ENCODE measurements at regions not wholly inside any gene's neighbourhood (a gene's known extent, or its start where the extent isn't known, plus 50 kb on each side); places are given as distances from the start of the nearest gene placed in this dataset.
A peak's percentile ranks its signal among the peaks of the same experiment; 100 is the strongest.

DNA sequence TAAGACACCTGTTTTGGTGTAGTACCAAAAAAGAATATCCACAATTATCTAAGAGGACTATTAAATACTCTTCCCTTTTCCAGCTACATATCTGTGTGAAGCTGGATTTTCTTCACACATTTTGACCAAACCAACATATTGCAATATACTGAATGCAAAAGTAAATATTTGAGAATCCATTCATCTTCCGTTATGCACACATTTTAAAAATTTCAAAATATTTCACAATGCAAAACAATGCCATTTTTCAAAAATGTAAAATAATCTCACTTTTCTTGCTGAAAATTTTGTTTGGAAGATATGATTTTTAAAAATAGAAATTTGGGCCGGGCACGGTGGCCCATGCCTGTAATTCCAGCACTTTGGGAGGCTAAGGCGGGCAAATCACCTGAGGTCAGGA is 133.9 kb upstream of the FUT8 start:
- no peak for DNase-seq (ENCODE audit: low read depth in 2 of 3, low spot score in 1 of 3)

DNA sequence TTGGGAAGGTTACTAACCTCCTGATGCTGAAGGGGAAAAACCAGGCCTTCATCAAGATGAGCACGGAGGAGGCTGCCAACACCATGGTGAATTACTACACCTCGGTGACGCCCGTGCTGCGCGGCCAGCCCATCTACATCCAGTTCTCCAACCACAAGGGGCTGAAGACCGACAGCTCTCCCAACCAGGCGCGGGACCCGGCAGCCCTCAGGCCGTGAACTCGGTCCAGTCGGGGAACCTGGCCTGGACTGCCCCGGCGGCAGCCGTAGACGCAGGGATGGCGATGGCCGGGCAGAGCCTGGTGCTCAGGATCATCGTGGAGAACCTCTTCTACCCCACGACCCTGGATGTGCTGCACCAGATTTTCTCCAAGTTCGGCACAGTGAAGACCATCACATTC is 133.0 kb upstream of the FUT8 start:
- DNase-seq (ENCODE audit: low read depth in 2 of 3, low spot score in 1 of 3) = no peak

DNA sequence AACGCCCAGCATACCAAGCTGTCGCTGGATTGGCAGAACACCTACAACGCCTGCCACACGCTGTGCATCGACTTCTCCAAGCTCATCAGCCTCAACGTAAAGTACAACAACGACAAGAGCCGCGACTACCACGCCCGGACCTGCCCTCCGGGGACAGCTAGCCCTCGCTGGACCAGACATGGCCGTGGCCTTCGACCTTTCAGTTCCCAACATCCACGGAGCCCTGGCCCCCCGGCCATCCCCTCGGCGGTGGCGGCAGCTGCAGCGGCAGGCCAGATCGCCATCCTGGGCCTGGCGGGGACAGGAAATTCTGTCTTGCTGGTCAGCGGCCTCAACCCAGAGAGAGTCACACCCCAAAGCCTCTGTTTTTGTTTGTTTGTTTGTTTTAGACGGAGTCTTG is 132.6 kb upstream of the FUT8 start:
- DNase-seq (ENCODE audit: low read depth in 2 of 3, low spot score in 1 of 3) = no peak

DNA sequence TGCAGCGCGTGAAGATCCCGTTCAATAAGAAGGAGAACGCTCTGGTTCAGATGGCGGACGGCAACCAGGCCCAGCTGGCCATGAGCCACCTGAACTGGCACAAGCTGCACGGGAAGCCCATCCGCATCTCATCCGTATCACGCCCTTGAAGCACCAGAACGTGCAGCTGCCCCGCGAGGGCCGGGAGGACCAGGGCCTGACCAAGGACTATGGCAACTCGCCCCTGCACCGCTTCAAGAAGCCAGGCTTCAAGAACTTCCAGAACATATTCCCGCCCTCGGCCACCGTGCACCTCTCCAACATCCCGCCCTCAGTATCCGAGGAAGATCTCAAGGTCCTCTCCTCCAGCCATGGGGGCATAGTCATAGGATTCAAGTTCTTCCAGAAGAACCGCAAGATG is 131.9 kb upstream of the FUT8 start:
- DNase-seq (ENCODE audit: low read depth in 2 of 3, low spot score in 1 of 3) = no peak

DNA sequence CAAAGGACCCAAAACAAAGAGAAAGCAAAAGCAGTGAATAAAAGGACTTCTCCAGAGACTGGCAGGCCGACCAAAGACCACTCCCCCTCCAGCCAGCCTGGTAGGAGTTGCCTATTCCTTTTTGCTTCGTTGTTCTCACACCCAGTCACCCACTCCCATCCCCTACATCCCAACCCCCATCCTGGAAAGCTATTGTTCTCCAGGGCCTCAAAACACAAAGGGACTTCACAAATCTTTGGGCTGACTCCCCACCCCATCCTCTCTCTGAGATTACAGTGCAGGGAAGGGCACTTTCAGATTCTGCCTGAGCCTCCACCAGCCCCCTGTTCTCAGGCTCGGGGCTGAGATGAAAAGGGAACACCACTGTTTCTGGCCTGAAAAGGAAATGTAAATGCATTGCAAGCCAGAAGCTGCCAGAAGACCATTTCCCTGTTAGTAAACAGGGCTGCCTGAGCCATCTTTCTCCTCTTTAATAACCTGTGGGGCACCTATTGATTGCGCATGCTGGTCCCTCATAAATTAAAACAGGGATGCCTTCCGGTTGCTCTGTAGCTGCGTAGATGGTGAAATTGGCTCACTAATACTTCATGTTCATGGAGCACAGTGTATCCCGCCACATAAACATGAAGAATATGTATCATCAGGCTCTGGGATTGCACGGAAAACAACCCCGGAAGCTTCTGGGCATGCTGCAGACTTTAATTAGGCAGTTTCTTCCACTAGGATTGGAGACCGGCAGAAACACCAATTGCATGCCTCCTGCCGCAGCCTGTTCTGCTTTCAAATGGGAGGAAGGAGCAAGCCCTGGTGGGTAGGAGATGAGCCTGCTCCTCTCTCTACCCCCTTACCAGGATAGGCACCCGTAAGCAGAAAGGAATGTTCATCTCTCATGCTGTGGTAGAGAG is 130.3 kb upstream of the FUT8 start:
- DNase-seq (ENCODE audit: low read depth in 2 of 3, low spot score in 1 of 3) = no peak

DNA sequence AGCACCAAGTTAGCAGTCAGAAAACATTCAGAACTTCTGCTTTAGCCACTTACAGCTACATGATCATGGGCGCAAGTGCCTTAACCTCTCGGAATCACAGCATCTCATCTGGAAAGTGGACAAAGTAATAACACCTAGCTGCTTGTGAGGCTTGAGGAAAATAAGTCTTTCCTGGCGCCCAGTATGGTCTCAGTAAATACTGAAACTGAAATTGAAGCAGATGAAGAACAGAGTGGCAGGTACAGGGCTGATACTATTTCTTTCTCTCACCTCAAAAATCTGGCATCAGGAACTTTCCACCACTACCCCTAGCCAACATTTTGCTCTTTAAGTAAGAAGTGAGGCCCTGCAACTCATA is 129.7 kb upstream of the FUT8 start:
- no peak for DNase-seq (ENCODE audit: low read depth in 2 of 3, low spot score in 1 of 3)

DNA sequence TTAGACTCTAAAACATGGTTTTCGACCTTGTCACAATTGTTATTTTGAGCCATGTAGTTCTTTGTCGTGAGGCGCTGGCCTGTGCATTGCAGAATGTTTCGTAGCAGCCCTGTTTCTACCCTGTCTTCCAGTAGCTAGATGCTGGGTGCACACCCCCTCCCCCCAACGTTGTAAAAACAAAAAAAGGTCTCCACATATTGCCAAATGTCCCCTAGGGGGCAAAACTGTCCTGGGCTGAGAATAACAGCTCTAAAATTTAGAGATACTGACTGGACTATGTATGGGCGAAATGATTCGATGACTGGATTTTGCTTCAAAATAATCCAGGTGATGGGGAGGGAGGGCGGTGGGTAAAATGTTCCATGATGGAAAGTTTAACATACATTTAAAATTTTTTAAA is 126.1 kb upstream of the FUT8 start:
- no peak for DNase-seq (ENCODE audit: low read depth in 2 of 3, low spot score in 1 of 3)

DNA sequence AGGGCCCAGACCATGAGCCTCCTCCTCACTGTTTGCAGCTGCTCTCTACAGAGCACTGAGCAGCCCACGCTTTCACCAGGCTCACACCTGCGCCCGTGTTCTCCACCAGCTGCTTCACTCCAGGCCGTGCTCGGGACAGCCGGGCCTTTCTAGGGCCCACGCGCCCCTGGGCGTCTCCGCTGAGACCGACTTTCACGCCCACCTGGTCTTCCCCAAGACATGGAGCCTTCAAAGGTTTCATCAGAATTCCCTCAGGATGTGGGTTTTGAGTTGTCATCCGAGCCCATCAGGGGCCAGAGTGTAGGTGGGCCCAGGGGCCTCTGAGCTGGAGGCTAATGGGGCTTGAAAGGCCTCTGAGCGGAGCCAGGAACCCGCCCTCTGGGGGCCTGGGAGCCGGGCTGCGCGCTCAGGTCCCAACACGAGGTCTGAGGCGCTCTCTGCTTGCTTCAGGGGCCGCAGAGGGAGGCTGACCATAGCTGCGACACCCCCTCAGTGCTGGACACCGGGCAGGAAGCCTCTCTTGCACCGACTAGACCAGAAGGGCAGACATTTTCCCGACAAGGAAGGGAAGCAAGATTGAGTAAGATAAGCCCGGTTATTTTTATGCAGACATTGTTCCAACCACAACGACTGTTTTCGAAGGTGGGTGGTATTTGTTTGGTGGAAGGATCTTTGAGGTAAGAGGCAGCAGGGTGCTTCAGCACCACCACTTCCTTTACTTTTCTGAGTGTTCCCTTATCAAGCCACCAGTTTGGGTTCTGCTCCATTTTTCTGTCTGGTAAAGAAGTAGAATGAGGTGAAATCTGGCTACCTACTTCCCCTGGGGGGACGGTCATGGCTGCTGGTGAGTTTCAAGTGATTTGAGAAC is 125.0 kb upstream of the FUT8 start:
- DNase-seq (ENCODE audit: low read depth in 2 of 3, low spot score in 1 of 3) = peak; percentile 50 to 60 (median 55)

DNA sequence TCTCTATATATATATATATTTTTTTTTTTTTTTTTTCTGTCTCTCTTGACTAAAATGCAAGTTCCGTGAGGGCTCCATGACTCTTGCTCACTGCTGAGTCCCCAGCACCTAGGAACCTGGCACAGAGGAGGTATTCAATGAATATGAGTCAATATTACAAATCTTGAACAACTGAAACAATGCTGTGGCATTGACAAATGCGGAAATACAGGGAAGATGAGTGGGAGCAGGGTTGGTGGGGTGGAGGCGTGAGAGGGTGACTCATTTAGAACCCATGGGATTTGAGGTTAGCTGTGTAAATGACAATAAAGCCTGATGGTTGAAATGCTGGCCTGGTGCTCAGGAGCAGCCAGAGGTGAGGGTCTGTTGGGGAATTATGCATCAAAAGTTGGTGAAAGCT is 121.7 kb upstream of the FUT8 start:
- peak; percentile 49 to 60 (median 55) for DNase-seq (ENCODE audit: low read depth in 2 of 3, low spot score in 1 of 3)

DNA sequence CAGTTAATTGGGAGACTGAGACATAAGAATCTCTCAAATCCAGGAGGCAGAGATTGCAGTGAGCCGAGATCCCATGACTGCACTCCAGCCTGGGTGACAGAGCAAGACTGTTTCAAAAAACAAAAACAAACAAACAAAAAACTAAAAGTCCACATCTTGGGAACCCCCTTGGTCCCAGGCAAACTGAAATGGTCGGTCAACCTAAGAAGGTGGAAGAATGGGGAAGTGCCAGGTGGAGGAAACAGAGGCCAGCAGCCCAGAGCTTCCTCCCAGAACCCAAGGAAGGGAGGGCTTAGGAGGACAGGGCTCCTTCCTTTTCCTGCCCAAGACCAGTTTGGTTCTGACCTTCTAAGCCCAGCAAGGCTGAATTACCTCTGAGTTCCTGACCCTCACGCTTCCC is 121.0 kb upstream of the FUT8 start:
- DNase-seq (ENCODE audit: low read depth in 2 of 3, low spot score in 1 of 3) = no peak

DNA sequence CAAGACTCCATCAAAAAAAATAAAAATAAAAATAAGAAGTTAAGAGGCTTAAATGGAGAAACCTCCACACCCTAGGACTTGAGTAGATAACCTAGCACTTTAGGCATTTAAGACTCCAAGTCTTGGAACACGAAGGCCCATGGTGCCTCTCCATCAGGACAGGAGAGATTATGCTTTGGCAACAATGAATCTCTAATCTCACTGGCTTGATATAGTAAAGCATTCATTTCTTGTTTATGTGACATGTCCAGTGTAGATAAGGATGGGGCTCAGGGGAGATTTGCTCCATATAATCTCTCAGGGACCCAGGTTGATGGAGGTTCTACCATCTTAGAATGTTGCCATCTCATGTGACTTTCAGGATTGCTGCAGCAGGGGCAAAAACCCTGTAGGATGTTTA is 117.7 kb upstream of the FUT8 start:
- DNase-seq (ENCODE audit: low read depth in 2 of 3, low spot score in 1 of 3) = no peak

DNA sequence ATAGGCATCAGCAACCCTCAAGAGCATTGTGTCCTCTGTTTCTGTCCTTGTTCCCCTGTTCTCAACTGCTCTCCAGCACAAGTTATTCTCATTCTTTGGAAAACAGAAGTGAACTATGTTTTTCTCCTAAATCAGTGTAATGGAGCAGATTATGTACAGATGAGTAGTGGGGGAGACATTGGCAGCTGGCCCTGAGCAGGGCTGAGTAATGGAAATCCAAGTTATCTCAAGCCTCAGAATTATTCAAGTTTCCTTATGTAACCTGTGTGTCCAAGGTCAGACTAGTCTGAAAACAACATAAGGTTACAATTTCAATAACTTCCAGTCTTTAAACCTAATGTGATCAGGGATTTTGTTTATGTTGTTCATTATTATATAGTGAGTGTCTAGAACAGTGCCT is 116.1 kb upstream of the FUT8 start:
- DNase-seq (ENCODE audit: low read depth in 2 of 3, low spot score in 1 of 3) = no peak

DNA sequence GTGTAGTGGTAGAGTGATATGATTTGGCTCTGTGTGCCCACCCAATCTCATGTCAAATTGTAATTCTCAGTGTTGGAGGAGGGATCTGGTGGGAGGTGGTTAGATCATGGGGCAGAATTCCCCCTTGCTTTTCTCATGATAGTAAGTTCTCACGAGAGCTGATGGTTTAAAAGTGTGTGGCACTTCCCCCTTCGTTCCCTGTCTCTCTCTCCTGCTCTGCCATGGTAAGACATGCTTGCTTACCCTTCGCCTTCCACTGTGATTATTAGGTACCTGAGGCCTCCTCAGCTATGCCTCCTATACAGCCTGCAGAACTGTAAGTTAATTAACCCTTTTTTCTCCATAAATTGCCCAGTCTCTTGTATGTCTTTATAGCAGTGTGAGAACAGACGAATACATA is 115.7 kb upstream of the FUT8 start:
- no peak for DNase-seq (ENCODE audit: low read depth in 2 of 3, low spot score in 1 of 3)

DNA sequence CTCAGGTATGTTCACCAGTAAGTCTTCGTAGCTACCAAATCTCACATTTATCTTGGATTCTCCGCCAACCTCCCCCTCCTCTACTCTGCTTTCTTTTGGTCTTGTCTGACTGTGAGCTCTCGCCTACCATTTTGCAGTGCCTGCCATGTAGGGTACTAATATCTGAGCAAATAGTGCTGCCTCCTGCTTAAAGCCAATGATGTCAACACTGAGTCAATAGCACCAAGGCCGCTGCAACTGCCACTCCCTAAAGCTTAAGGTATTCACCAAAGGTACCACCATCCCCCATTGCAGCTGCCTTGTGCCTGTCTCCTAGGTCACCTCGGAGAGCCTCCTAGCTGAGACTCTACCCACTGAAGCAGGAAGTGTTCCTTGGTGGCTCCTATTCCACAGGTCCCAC is 114.8 kb upstream of the FUT8 start:
- DNase-seq (ENCODE audit: low read depth in 2 of 3, low spot score in 1 of 3) = no peak

DNA sequence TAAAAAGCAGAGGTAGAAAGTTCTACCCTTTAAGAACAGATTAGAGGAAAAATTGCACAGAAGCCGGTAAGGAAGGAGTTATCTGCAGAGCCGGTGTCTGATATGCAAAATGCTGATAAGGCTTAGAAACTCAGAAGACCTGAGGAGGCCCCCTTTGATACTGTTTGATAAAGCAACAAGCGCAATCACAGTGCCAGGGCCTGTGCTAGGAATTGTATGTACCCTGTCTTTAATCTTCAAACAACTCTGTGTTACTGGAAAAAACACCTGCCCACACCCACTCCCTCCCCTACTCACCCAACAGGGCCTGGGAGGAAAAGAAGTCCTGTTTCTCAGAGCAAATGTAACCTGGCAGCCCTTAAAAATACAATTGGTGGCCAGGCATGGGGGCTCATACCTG is 112.7 kb upstream of the FUT8 start:
- DNase-seq (ENCODE audit: low read depth in 2 of 3, low spot score in 1 of 3) = no peak

DNA sequence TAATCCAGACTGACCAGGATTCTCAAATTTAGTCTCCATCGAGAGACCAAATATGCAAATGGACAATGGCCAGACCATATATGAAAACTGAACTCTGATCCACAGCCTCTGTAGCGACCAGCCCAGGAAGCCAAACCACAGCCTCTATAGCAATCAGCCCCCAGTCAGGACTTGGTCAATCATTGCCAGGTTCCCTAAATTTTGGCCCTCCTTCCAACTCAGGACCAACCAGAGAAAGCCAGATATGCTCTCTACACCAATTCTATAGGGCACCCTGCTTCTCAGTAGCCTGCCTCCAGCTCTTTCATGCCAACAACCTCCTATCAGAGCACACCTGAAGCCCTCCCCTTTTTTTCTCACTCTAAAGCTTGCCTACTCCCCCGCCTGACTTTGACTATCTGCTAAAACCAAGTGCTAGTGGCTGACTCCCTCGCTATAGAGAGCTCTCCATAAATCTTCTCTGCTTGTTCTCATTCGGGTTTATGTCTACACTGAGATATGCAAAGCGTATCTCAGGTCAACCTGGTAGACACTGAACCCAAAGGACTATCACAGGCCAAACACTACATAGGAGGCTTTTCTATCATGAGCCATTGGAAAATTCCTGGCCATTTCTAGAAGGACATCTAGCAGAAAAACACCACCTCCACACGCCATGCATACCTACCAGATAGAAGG is 110.5 kb upstream of the FUT8 start:
- DNase-seq (ENCODE audit: low read depth in 2 of 3, low spot score in 1 of 3) = no peak

DNA sequence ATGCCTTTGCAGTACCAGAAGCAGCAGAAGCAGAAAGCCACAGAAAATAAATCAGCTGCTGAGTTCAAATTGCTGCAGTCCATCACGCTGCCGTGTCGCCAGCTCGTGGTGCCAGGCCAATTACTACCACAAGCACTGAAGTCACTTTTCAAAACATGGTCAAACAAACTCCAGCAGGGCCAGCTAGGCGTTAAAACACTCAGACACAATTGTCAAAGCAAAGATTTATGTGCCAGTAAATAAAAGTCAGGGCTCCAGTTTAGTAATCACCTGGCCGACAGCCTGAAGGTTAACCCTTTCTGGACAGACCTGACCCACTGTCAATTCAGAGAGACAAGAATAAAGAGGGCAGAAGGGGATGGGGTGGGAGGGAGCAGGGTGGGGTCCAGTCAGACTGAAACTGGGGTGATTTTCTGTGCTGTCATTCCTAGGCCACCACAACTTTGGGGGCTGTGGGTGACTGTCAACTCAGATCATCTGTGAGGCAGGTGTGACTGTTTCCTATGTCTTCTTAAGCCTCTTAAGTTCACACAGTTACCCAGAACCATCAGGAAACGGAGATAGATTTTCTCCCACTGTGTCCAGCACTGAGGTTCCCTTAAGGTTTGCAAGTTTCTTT is 109.8 kb upstream of the FUT8 start:
- DNase-seq (ENCODE audit: low read depth in 2 of 3, low spot score in 1 of 3) = peak; percentile 45 to 60 (median 57)

DNA sequence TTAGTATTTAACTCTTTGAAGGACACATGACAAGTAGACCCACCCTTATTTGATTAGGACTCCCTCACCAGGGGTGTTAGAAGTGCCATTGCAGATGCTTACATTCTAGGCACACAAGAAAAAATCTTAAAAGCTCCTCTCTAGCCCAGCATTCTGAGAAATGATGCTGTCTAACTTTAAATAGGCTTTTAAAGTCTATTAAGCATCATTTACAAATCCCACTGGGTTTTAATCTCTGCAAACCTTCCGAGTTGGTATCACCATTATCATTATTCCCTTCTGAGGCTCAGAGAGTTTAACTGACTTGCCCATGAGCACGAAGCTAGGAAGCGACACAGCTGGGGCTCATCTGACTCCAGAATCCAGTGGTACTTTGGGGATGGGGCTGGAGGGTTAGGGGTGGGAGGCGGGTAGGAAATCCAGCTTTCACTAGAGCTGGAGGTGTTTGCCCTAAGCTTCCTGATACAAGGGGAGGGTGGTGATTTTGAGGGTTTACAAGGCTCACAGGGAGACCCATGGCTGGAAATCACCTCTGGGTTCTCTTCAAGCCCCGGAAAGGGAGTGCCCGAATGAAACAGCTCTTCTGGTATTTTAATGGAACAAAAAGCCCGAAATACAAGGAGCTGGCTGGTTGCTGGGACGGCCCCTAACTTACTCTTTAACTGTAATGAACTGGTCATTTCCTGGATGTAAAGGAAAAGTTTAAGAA is 109.2 kb upstream of the FUT8 start:
- DNase-seq (ENCODE audit: low read depth in 2 of 3, low spot score in 1 of 3) = no peak

DNA sequence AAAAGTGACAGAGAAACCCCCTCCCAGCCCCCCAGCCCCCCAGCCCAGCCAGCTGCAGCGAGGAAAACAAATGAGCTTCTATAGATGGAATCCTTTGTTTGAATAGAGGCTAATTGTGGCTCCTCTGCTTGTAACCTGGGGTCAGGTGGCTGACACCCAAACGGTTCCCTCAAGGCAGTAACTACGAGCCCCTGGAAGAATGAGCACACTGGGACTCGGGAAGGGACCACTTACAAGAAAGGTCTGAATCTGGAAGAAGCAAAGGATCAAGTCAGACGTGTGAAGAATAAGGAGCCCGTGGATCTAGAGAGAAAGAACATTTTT is 108.7 kb upstream of the FUT8 start:
- DNase-seq (ENCODE audit: low read depth in 2 of 3, low spot score in 1 of 3) = no peak

DNA sequence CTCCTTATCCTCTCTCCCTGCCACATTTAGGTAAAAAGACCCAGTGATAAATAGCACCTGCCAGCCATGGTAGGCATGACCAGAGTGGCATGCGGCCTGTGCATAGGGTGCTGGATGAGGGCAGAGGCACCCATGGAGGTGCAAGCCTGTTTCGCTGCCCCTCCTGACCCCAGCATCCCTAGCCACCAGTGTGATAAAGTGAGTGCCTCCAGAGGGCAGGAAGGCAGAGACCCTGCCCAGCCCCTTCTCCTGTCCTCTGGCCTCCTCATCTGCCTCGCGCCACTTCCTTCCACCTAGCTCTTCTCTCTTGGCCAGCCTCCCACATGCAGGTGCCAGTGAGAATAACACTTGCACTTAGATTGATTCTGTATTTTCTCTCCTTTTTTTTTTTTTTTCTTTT is 108.3 kb upstream of the FUT8 start:
- no peak for DNase-seq (ENCODE audit: low read depth in 2 of 3, low spot score in 1 of 3)

DNA sequence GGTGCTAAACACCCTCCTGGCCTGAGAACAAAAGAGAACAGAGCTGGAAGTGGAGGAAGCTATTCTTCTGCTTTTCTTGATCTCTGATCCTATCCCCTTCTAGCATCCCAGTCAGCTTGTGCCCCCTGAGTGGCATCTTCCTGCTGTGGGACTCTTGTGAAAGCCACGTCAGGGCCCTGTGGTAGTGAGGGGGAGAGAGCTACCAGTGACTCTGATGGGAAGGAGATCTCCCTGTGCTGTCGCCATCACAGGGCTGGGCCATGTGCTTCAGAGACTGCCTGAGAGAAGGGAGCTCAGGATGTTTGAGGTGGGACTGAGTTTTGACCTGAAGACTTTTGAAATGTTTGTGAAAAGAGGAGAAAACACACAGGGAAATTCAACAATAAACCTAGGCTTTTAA is 107.6 kb upstream of the FUT8 start:
- no peak for DNase-seq (ENCODE audit: low read depth in 2 of 3, low spot score in 1 of 3)

All from stimulated activated CD4-positive, alpha-beta T cell treated with anti-CD3 and anti-CD28 coated beads, Interleukin-12 subunit alpha, Interleukin-12 subunit beta, amount 100 ng/mL, for 48 hours (primary cell).